Transverse colon (tissue), 3 donors: ENCODE measurements at regions not wholly inside any gene's neighbourhood (a gene's known extent, or its start where the extent isn't known, plus 50 kb on each side); places are given as distances from the start of the nearest gene placed in this dataset.

Source experiments
- CTCF ChIP-seq, 5 experiments: fragments of 200-600 bp in 3 of 5; fragments of 450-650 bp in 2 of 5; sonication (generic) in 3 of 5; IDR thresholded peaks; 1 replicate in 2 of 5; 2 replicates in 3 of 5; pipeline ENCODE4 v1.5.1; 2016 to 2017; ENCODE audit warnings: antibody characterized with exemption in 5 of 5, inconsistent platforms in 3 of 5, mild to moderate bottlenecking in 2 of 5, moderate library complexity in 1 of 5
- POLR2A ChIP-seq: fragments of 450-650 bp; IDR thresholded peaks from one replicate; pipeline ENCODE4 v1.6.1; 2016; ENCODE audit warnings: antibody characterized with exemption, mild to moderate bottlenecking, moderate library complexity

- TF ChIP-seq CTCF (IDR thresholded peaks at IDR 0.05) (no peak), POLR2A (no peak)
Measured at GRCh38 chr17:37802712-37803416, 58.0 kb upstream of the HNF1B start.
